ENCODE measurements at regions not wholly inside any gene's neighbourhood (a gene's known extent, or its start where the extent isn't known, plus 50 kb on each side); places are given as distances from the start of the nearest gene placed in this dataset.

GRCh38 chr2:145017149-145017548, 497.2 kb upstream of the ZEB2 start:
- intact Hi-C loops (cut with DNase I) = no loop called here
- no peaks in the 10 kb centered on the region for H3K9me3 ChIP-seq (ENCODE audit: control insufficient read depth, low read length)
- no peak overlapping the region for H3K4me3 ChIP-seq (ENCODE audit: low read length)
- no peak for ATAC-seq
- no peak for DNase-seq
- no peaks in the 10 kb centered on the region for H3K27me3 ChIP-seq (ENCODE audit: control insufficient read depth, insufficient read depth)
- 91% methylated on average over 1 of the region's 1 CpG for WGBS
- no peak overlapping the region for H3K27ac ChIP-seq (ENCODE audit: low read length)
- no peaks in the 10 kb centered on the region for H3K4me1 ChIP-seq (ENCODE audit: control insufficient read depth, insufficient read depth, low read length)

- Histone ChIP-seq H3K9me3 (ENCODE audit: control insufficient read depth, low read length) (no peaks in the 10 kb centered on the region), H3K4me3 (ENCODE audit: low read length) (no peak overlapping the region), H3K27ac (ENCODE audit: low read length) (no peak overlapping the region), H3K27me3 (ENCODE audit: control insufficient read depth, insufficient read depth) (no peaks in the 10 kb centered on the region), H3K4me1 (ENCODE audit: control insufficient read depth, insufficient read depth, low read length) (no peaks in the 10 kb centered on the region)
- DNase-seq (no peak), ATAC-seq (no peak)
- intact Hi-C loops (cut with DNase I) = no loop called here
These were observed 496.8 kb upstream of the ZEB2 start for GRCh38 chr2:145016711-145017110.

- ATAC-seq = no peak
- H3K9me3 ChIP-seq (ENCODE audit: control insufficient read depth, low read length) = no peaks in the 10 kb centered on the region
- H3K27ac ChIP-seq (ENCODE audit: low read length) = no peak overlapping the region
- H3K27me3 ChIP-seq (ENCODE audit: control insufficient read depth, insufficient read depth) = no peaks in the 10 kb centered on the region
- no peak for DNase-seq
- H3K4me1 ChIP-seq (ENCODE audit: control insufficient read depth, insufficient read depth, low read length) = no peaks in the 10 kb centered on the region
- no peak overlapping the region for H3K4me3 ChIP-seq (ENCODE audit: low read length)
- intact Hi-C loops (cut with DNase I) = no loop called here
- 94% methylated on average over 2 of the region's 2 CpGs for WGBS
These were observed 495.6 kb upstream of the ZEB2 start for GRCh38 chr2:145015561-145015960.

- no peak for DNase-seq
- 81% methylated on average over 3 of the region's 3 CpGs for WGBS
- ATAC-seq = peak; percentile 68 to 70
- intact Hi-C loops (cut with DNase I) = no loop called here
- Histone ChIP-seq H3K27me3 (ENCODE audit: control insufficient read depth, insufficient read depth) (no peaks in the 10 kb centered on the region), H3K27ac (ENCODE audit: low read length) (no peak overlapping the region), H3K4me1 (ENCODE audit: control insufficient read depth, insufficient read depth, low read length) (no peaks in the 10 kb centered on the region), H3K4me3 (ENCODE audit: low read length) (no peak overlapping the region), H3K9me3 (ENCODE audit: control insufficient read depth, low read length) (no peaks in the 10 kb centered on the region)
These were observed 492.9 kb upstream of the ZEB2 start for GRCh38 chr2:145012806-145013205.

- ATAC-seq (peak; percentile 70 to 71), DNase-seq (peak; percentile 13 to 66 (median 35))
- 33% methylated on average over 4 of the region's 4 CpGs for WGBS
- Histone ChIP-seq H3K9me3 (ENCODE audit: control insufficient read depth, low read length) (no peaks in the 10 kb centered on the region), H3K27ac (ENCODE audit: low read length) (no peak overlapping the region), H3K4me3 (ENCODE audit: low read length) (no peak overlapping the region), H3K27me3 (ENCODE audit: control insufficient read depth, insufficient read depth) (no peaks in the 10 kb centered on the region), H3K4me1 (ENCODE audit: control insufficient read depth, insufficient read depth, low read length) (no peaks in the 10 kb centered on the region)
- intact Hi-C loops (cut with DNase I) = no loop called here
These were observed 492.3 kb upstream of the ZEB2 start for GRCh38 chr2:145012214-145012670.

- WGBS = 60% methylated on average over 2 of the region's 2 CpGs
- H3K4me1 ChIP-seq (ENCODE audit: control insufficient read depth, insufficient read depth, low read length) = no peaks in the 10 kb centered on the region
- no peak for DNase-seq
- ATAC-seq = no peak
- H3K27me3 ChIP-seq (ENCODE audit: control insufficient read depth, insufficient read depth) = no peaks in the 10 kb centered on the region
- H3K27ac ChIP-seq (ENCODE audit: low read length) = no peak overlapping the region
- no peak overlapping the region for H3K4me3 ChIP-seq (ENCODE audit: low read length)
- H3K9me3 ChIP-seq (ENCODE audit: control insufficient read depth, low read length) = no peaks in the 10 kb centered on the region
- intact Hi-C loops (cut with DNase I) = no loop called here
These were observed 490.7 kb upstream of the ZEB2 start for GRCh38 chr2:145010635-145011034.

- peak overlapping the region; percentile 76 for H3K27ac ChIP-seq (ENCODE audit: low read length)
- intact Hi-C loops (cut with DNase I) = loop anchor here in 1 of 4 donors (10.0 kb wide), 1 partner anchor 57 kb away; no protein-coding TSS in a partner anchor
- DNase-seq (no peak), ATAC-seq (no peak)
- H3K9me3 ChIP-seq (ENCODE audit: control insufficient read depth, low read length) = no peaks in the 10 kb centered on the region
- H3K27me3 ChIP-seq (ENCODE audit: control insufficient read depth, insufficient read depth) = no peaks in the 10 kb centered on the region
- no peak overlapping the region for H3K4me3 ChIP-seq (ENCODE audit: low read length)
- no peaks in the 10 kb centered on the region for H3K4me1 ChIP-seq (ENCODE audit: control insufficient read depth, insufficient read depth, low read length)
These were observed 488.0 kb upstream of the ZEB2 start for GRCh38 chr2:145007960-145008263.

- no peaks in the 10 kb centered on the region for H3K9me3 ChIP-seq (ENCODE audit: control insufficient read depth, low read length)
- H3K4me1 ChIP-seq (ENCODE audit: control insufficient read depth, insufficient read depth, low read length) = no peaks in the 10 kb centered on the region
- peak overlapping the region; percentile 78 for H3K27ac ChIP-seq (ENCODE audit: low read length)
- H3K27me3 ChIP-seq (ENCODE audit: control insufficient read depth, insufficient read depth) = no peaks in the 10 kb centered on the region
- ATAC-seq (peak; percentile 87 to 97), DNase-seq (peak; percentile 74 to 91 (median 75))
- intact Hi-C loops (cut with DNase I) = loop anchor here in 1 of 4 donors (10.0 kb wide), 1 partner anchor 57 kb away; no protein-coding TSS in a partner anchor
- 38% methylated on average over 13 of the region's 13 CpGs for WGBS
- no peak overlapping the region for H3K4me3 ChIP-seq (ENCODE audit: low read length)
These were observed 487.4 kb upstream of the ZEB2 start for GRCh38 chr2:145007093-145007959.

- DNase-seq = no peak
- Histone ChIP-seq H3K27me3 (ENCODE audit: control insufficient read depth, insufficient read depth) (no peaks in the 10 kb centered on the region), H3K9me3 (ENCODE audit: control insufficient read depth, low read length) (no peaks in the 10 kb centered on the region), H3K4me3 (ENCODE audit: low read length) (no peak overlapping the region), H3K4me1 (ENCODE audit: control insufficient read depth, insufficient read depth, low read length) (no peaks in the 10 kb centered on the region), H3K27ac (ENCODE audit: low read length) (no peak overlapping the region)
- no peak for ATAC-seq
- intact Hi-C loops (cut with DNase I) = loop anchor here in 1 of 4 donors (10.0 kb wide), 1 partner anchor 62 kb away; no protein-coding TSS in a partner anchor
- 87% methylated on average over 1 of the region's 1 CpG for WGBS
These were observed 482.7 kb upstream of the ZEB2 start for GRCh38 chr2:145002624-145003023.

GRCh38 chr2:145000376-145000775, 480.5 kb upstream of the ZEB2 start:
- no peak for DNase-seq
- Histone ChIP-seq H3K9me3 (ENCODE audit: control insufficient read depth, low read length) (no peaks in the 10 kb centered on the region), H3K27me3 (ENCODE audit: control insufficient read depth, insufficient read depth) (no peaks in the 10 kb centered on the region), H3K4me1 (ENCODE audit: control insufficient read depth, insufficient read depth, low read length) (no peaks in the 10 kb centered on the region), H3K27ac (ENCODE audit: low read length) (no peak overlapping the region), H3K4me3 (ENCODE audit: low read length) (no peak overlapping the region)
- ATAC-seq = no peak
- intact Hi-C loops (cut with DNase I) = loop anchor here in 1 of 4 donors (10.0 kb wide), 1 partner anchor 64 kb away; no protein-coding TSS in a partner anchor

- intact Hi-C loops (cut with DNase I) = loop anchor here in 1 of 4 donors (10.0 kb wide), 1 partner anchor 65 kb away; no protein-coding TSS in a partner anchor
- 49% methylated on average over 1 of the region's 1 CpG for WGBS
These were observed 480.0 kb upstream of the ZEB2 start for GRCh38 chr2:144999936-145000335.

More at GRCh38 chr2:144999936-145000335, 480.0 kb upstream of the ZEB2 start:
- Histone ChIP-seq H3K4me1 (ENCODE audit: control insufficient read depth, insufficient read depth, low read length) (no peaks in the 10 kb centered on the region), H3K4me3 (ENCODE audit: low read length) (no peak overlapping the region), H3K9me3 (ENCODE audit: control insufficient read depth, low read length) (no peaks in the 10 kb centered on the region), H3K27ac (ENCODE audit: low read length) (no peak overlapping the region), H3K27me3 (ENCODE audit: control insufficient read depth, insufficient read depth) (no peaks in the 10 kb centered on the region)
- no peak for ATAC-seq
- DNase-seq = no peak
